Suprapubic skin (tissue), 4 donors: ENCODE measurements at regions not wholly inside any gene's neighbourhood (a gene's known extent, or its start where the extent isn't known, plus 50 kb on each side); places are given as distances from the start of the nearest gene placed in this dataset.

ENCODE experiments used
- DNase-seq, 2 donors: peaks; one replicate each; pipeline ENCODE4 v3.0.0-alpha.2; 2019; ENCODE audit warnings: low spot score in 2 of 2
- H3K27ac ChIP-seq: fragments of 200-600 bp; sonication (generic); one replicate; pipeline ENCODE4 v1.5.1; 2019
- H3K27me3 ChIP-seq: fragments of 200-600 bp; sonication (generic); one replicate; pipeline ENCODE4 v1.5.1; 2019
- H3K36me3 ChIP-seq: fragments of 200-600 bp; sonication (generic); one replicate; pipeline ENCODE4 v1.5.1; 2019
- H3K4me1 ChIP-seq: fragments of 200-600 bp; sonication (generic); one replicate; pipeline ENCODE4 v1.5.1; 2019
- H3K4me3 ChIP-seq: fragments of 200-600 bp; sonication (generic); one replicate; pipeline ENCODE4 v1.5.1; 2019; ENCODE audit warnings: mild to moderate bottlenecking
- H3K9me3 ChIP-seq: fragments of 200-600 bp; sonication (generic); one replicate; pipeline ENCODE4 v1.5.1; 2019
- CTCF ChIP-seq, 2 donors: fragments of 200-600 bp in 1 of 2; fragments of 450-650 bp in 1 of 2; sonication (generic) in 1 of 2; IDR thresholded peaks; one replicate each; pipeline ENCODE4 v1.5.1; 2016 to 2019; ENCODE audit warnings: antibody characterized with exemption in 2 of 2, mild to moderate bottlenecking in 1 of 2, moderate library complexity in 1 of 2
- EP300 ChIP-seq: sonication (generic); formaldehyde crosslinking; IDR thresholded peaks from one replicate; pipeline ENCODE4 v1.6.1; 2017; ENCODE audit warnings: antibody characterized with exemption
- POLR2A ChIP-seq, 2 donors: fragments of 450-650 bp; IDR thresholded peaks; one replicate each; pipeline ENCODE4 v1.6.1; 2017; ENCODE audit warnings: antibody characterized with exemption in 2 of 2, mild to moderate bottlenecking in 2 of 2, moderate library complexity in 2 of 2
- POLR2AphosphoS5 ChIP-seq, 3 donors: sonication (generic); formaldehyde crosslinking; IDR thresholded peaks; one replicate each; pipeline ENCODE4 v1.6.1; 2017; ENCODE audit warnings: antibody characterized with exemption in 3 of 3
- WGBS: methylation state at CpG from one replicate; pipeline ENCODE4 v1.1.5; 2018; 5-methylcytosine and 5-hydroxymethylcytosine counted together

DNA sequence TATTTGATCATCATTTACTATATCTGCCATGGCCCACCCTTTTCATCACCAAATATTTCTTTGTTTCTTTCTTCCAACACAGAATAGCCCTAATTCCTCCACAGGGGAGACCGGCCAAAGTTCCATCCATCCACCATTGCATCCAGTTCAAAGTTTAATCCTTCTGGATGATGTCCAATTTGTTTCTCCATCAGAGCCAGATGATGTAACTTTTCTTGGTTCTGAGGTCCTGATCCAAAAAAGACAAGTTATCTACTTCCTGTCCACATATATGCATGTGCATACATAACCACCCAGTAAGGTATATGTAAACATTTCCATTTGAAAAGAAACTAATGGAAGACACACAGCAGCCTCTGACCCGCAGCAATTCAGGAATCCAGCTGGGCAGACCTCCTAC is 237.3 kb downstream of the SHOX2 start:
- no peak for DNase-seq
- H3K4me3 ChIP-seq = no peak overlapping the region
- no peaks in the 10 kb centered on the region for H3K9me3 ChIP-seq
- H3K4me1 ChIP-seq = peaks cover 2% of the 10 kb centered on the region
- H3K27ac ChIP-seq = no peak overlapping the region
- no peaks in the 10 kb centered on the region for H3K36me3 ChIP-seq
- TF ChIP-seq POLR2AphosphoS5 (IDR thresholded peaks at IDR 0.05) (no peak), POLR2A (IDR thresholded peaks at IDR 0.05) (no peak), CTCF (IDR thresholded peaks at IDR 0.05) (no peak), EP300 (no peak)
- no peaks in the 10 kb centered on the region for H3K27me3 ChIP-seq
- 56% methylated on average over 2 of the region's 2 CpGs for WGBS

GRCh38 chr3:157868196-157868595 is 238.0 kb downstream of the SHOX2 start:
- Histone ChIP-seq H3K36me3 (no peaks in the 10 kb centered on the region), H3K9me3 (no peaks in the 10 kb centered on the region), H3K4me3 (no peak overlapping the region), H3K27me3 (no peaks in the 10 kb centered on the region), H3K27ac (peak overlapping the region; percentile 44), H3K4me1 (peaks cover 2% of the 10 kb centered on the region)
- no peak for DNase-seq
- TF ChIP-seq POLR2AphosphoS5 (IDR thresholded peaks at IDR 0.05) = no peak
- TF ChIP-seq POLR2A (IDR thresholded peaks at IDR 0.05) = no peak
- no peak for TF ChIP-seq CTCF (IDR thresholded peaks at IDR 0.05)
- no peak for TF ChIP-seq EP300
- 60% methylated on average over 1 of the region's 1 CpG for WGBS

GRCh38 chr3:157865352-157866000 is 240.7 kb downstream of the SHOX2 start:
- H3K27ac ChIP-seq = no peak overlapping the region
- H3K36me3 ChIP-seq = no peaks in the 10 kb centered on the region
- H3K4me1 ChIP-seq = peaks cover 2% of the 10 kb centered on the region
- H3K27me3 ChIP-seq = no peaks in the 10 kb centered on the region
- TF ChIP-seq EP300 (no peak), POLR2AphosphoS5 (IDR thresholded peaks at IDR 0.05) (no peak), POLR2A (IDR thresholded peaks at IDR 0.05) (no peak), CTCF (IDR thresholded peaks at IDR 0.05) (peak in 1 of 2 donors; percentile 10)
- no peak overlapping the region for H3K4me3 ChIP-seq
- WGBS = 51% methylated on average over 9 of the region's 9 CpGs
- DNase-seq = no peak
- H3K9me3 ChIP-seq = no peaks in the 10 kb centered on the region

DNA sequence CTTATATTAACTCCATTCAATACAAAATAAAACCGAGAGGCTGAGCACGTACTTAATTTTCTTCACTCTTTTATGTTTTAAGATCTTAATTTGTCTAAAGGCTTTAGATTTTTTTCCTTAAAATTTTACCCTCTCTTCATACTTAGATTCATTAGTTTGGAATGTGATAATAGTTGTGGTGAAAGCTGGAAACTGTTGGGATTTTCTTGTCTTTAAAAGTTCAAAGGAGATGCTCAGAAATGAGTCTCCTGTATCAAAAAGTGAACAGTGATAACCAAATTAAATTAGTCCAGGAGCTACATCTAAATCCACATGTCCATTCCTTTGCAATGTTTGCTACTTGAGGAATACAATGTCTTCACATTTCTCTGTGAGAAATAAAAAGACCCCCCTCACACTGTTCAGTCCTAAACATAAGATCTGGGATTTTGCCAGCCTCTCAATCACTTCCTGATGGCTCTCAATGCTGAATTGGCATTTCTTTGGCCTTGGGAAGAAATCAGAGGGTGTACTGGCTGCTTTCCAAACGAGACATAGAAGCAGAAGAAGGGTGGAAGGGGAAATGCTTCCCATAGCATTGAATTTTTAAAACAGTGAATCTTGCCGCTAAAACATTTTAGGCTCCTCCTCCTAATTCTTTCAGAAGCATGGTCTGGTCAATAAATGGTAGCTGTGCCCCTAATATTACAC is 245.0 kb downstream of the SHOX2 start:
- TF ChIP-seq EP300 (no peak), POLR2AphosphoS5 (IDR thresholded peaks at IDR 0.05) (no peak), CTCF (IDR thresholded peaks at IDR 0.05) (no peak), POLR2A (IDR thresholded peaks at IDR 0.05) (no peak)
- no peak overlapping the region for H3K27ac ChIP-seq
- 41% methylated on average over 4 of the region's 4 CpGs for WGBS
- H3K4me3 ChIP-seq = no peak overlapping the region
- H3K36me3 ChIP-seq = no peaks in the 10 kb centered on the region
- H3K9me3 ChIP-seq = no peaks in the 10 kb centered on the region
- no peaks in the 10 kb centered on the region for H3K27me3 ChIP-seq
- no peak for DNase-seq
- H3K4me1 ChIP-seq = no peaks in the 10 kb centered on the region

DNA sequence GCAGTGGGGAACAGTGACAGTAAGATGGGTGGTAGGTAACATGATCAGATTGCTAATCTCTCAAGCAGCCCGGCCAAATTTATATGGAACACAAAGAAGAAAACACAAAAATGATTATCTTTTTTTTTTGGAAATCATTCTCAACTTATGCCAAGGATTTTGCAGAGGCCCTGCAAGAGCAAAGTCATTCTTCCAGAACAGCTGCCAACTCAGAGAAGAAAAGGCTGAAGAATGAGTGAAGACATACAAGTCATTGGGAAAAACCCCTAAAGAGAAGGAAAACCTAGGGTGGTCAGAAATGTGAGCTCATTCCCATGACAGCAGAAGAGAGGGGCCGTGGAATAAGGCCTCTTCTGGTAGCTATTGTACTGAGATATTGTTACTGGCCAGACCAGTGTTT is 246.7 kb downstream of the SHOX2 start:
- H3K4me1 ChIP-seq = no peaks in the 10 kb centered on the region
- no peak overlapping the region for H3K4me3 ChIP-seq
- TF ChIP-seq EP300 (no peak), POLR2A (IDR thresholded peaks at IDR 0.05) (no peak), POLR2AphosphoS5 (IDR thresholded peaks at IDR 0.05) (no peak), CTCF (IDR thresholded peaks at IDR 0.05) (no peak)
- H3K36me3 ChIP-seq = no peaks in the 10 kb centered on the region
- H3K27me3 ChIP-seq = no peaks in the 10 kb centered on the region
- no peak for DNase-seq
- no peak overlapping the region for H3K27ac ChIP-seq
- no peaks in the 10 kb centered on the region for H3K9me3 ChIP-seq
- WGBS = 56% methylated on average over 2 of the region's 2 CpGs
